ENCODE measurements at regions not wholly inside any gene's neighbourhood (a gene's known extent, or its start where the extent isn't known, plus 50 kb on each side); places are given as distances from the start of the nearest gene placed in this dataset.

- no peak for TF ChIP-seq EZH2 (IDR thresholded peaks at IDR 0.05; ENCODE audit: low read length, missing control alignments)
- TF ChIP-seq CTCF (conservative IDR thresholded peaks at IDR 0.05 in 1 of 2, IDR thresholded peaks at IDR 0.05 in 1 of 2; ENCODE audit: low read depth in 1 of 2, low read length in 2 of 2): no peak
These were observed 82.7 kb upstream of the SLC35G4 start for GRCh38 chr18:11526675-11527074.

GRCh38 chr18:11523804-11524203, 85.6 kb upstream of the SLC35G4 start:
- H3K27ac ChIP-seq (ENCODE audit: insufficient read depth, low read length): no peak overlapping the region
- no peak overlapping the region for H3K4me2 ChIP-seq (ENCODE audit: extremely low read depth, insufficient read depth, low read length)
- no peak overlapping the region for H2AFZ ChIP-seq (ENCODE audit: low read length)
- DNase-seq (ENCODE audit: low read depth in 2 of 2): peak in 1 of 2 donors; percentile 30
- no peaks in the 10 kb centered on the region for H3K27me3 ChIP-seq (ENCODE audit: control insufficient read depth, insufficient read depth, low read length)
- no peaks in the 10 kb centered on the region for H4K20me1 ChIP-seq (ENCODE audit: control insufficient read depth, extremely low read depth, insufficient read depth, low read length)
- no peaks in the 10 kb centered on the region for H3K4me1 ChIP-seq (ENCODE audit: control insufficient read depth, extremely low read depth, insufficient read depth, low read length)
- H3K36me3 ChIP-seq (ENCODE audit: control insufficient read depth, insufficient read depth, low read length): no peaks in the 10 kb centered on the region
- no peaks in the 10 kb centered on the region for H3K79me2 ChIP-seq (ENCODE audit: control insufficient read depth, insufficient read depth, low read length)
- no peak overlapping the region for H3K4me3 ChIP-seq (replicated peaks in 1 of 4; ENCODE audit: control extremely low read depth in 1 of 4, insufficient read depth in 1 of 4, low read depth in 3 of 4, low read length in 4 of 4)
- H3K9ac ChIP-seq (ENCODE audit: insufficient read depth, low read length): no peak overlapping the region
- no peaks in the 10 kb centered on the region for H3K9me3 ChIP-seq (ENCODE audit: control insufficient read depth, insufficient read depth, low read depth, low read length)
- TF ChIP-seq CTCF (conservative IDR thresholded peaks at IDR 0.05 in 1 of 2, IDR thresholded peaks at IDR 0.05 in 1 of 2; ENCODE audit: low read depth in 1 of 2, low read length in 2 of 2) (no peak), EZH2 (IDR thresholded peaks at IDR 0.05; ENCODE audit: low read length, missing control alignments) (no peak)

More at GRCh38 chr18:11526675-11527074, 82.7 kb upstream of the SLC35G4 start:
- no peak overlapping the region for H3K4me3 ChIP-seq (replicated peaks in 1 of 4; ENCODE audit: control extremely low read depth in 1 of 4, insufficient read depth in 1 of 4, low read depth in 3 of 4, low read length in 4 of 4)
- no peak overlapping the region for H2AFZ ChIP-seq (ENCODE audit: low read length)
- H4K20me1 ChIP-seq (ENCODE audit: control insufficient read depth, extremely low read depth, insufficient read depth, low read length): no peaks in the 10 kb centered on the region
- H3K27me3 ChIP-seq (ENCODE audit: control insufficient read depth, insufficient read depth, low read length): no peaks in the 10 kb centered on the region
- peak in 1 of 2 donors; percentile 20 for DNase-seq (ENCODE audit: low read depth in 2 of 2)
- H3K36me3 ChIP-seq (ENCODE audit: control insufficient read depth, insufficient read depth, low read length): no peaks in the 10 kb centered on the region
- H3K4me1 ChIP-seq (ENCODE audit: control insufficient read depth, extremely low read depth, insufficient read depth, low read length): no peaks in the 10 kb centered on the region
- H3K27ac ChIP-seq (ENCODE audit: insufficient read depth, low read length): no peak overlapping the region
- H3K9me3 ChIP-seq (ENCODE audit: control insufficient read depth, insufficient read depth, low read depth, low read length): no peaks in the 10 kb centered on the region
- H3K9ac ChIP-seq (ENCODE audit: insufficient read depth, low read length): no peak overlapping the region
- no peaks in the 10 kb centered on the region for H3K79me2 ChIP-seq (ENCODE audit: control insufficient read depth, insufficient read depth, low read length)
- no peak overlapping the region for H3K4me2 ChIP-seq (ENCODE audit: extremely low read depth, insufficient read depth, low read length)

- no peak overlapping the region for H3K4me3 ChIP-seq (replicated peaks in 1 of 4; ENCODE audit: control extremely low read depth in 1 of 4, insufficient read depth in 1 of 4, low read depth in 3 of 4, low read length in 4 of 4)
- H3K4me2 ChIP-seq (ENCODE audit: extremely low read depth, insufficient read depth, low read length): no peak overlapping the region
- peak in 1 of 2 donors; percentile 41 for DNase-seq (ENCODE audit: low read depth in 2 of 2)
- H3K4me1 ChIP-seq (ENCODE audit: control insufficient read depth, extremely low read depth, insufficient read depth, low read length): no peaks in the 10 kb centered on the region
- no peak overlapping the region for H2AFZ ChIP-seq (ENCODE audit: low read length)
- H3K36me3 ChIP-seq (ENCODE audit: control insufficient read depth, insufficient read depth, low read length): no peaks in the 10 kb centered on the region
- no peak overlapping the region for H3K27ac ChIP-seq (ENCODE audit: insufficient read depth, low read length)
- TF ChIP-seq CTCF (conservative IDR thresholded peaks at IDR 0.05 in 1 of 2, IDR thresholded peaks at IDR 0.05 in 1 of 2; ENCODE audit: low read depth in 1 of 2, low read length in 2 of 2) (no peak), EZH2 (IDR thresholded peaks at IDR 0.05; ENCODE audit: low read length, missing control alignments) (no peak)
- no peaks in the 10 kb centered on the region for H3K27me3 ChIP-seq (ENCODE audit: control insufficient read depth, insufficient read depth, low read length)
- H3K9ac ChIP-seq (ENCODE audit: insufficient read depth, low read length): no peak overlapping the region
- no peaks in the 10 kb centered on the region for H4K20me1 ChIP-seq (ENCODE audit: control insufficient read depth, extremely low read depth, insufficient read depth, low read length)
- H3K79me2 ChIP-seq (ENCODE audit: control insufficient read depth, insufficient read depth, low read length): no peaks in the 10 kb centered on the region
- no peaks in the 10 kb centered on the region for H3K9me3 ChIP-seq (ENCODE audit: control insufficient read depth, insufficient read depth, low read depth, low read length)
These were observed 86.4 kb upstream of the SLC35G4 start for GRCh38 chr18:11522992-11523391.
